H1 (cell line): ENCODE measurements at regions not wholly inside any gene's neighbourhood (a gene's known extent, or its start where the extent isn't known, plus 50 kb on each side); places are given as distances from the start of the nearest gene placed in this dataset.

ENCODE experiments used
- CBX8 ChIP-seq: fragments of 300-800, 300-1000 bp; sonication (generic); IDR thresholded peaks from 2 replicates; pipeline ENCODE4 v1.7.1; 2016; ENCODE audit warnings: low read depth, low read length, borderline replicate concordance
- EP300 ChIP-seq, 2 experiments: IDR thresholded peaks; 1 replicate in 1 of 2; 2 replicates in 1 of 2; pipeline ENCODE4 v1.6.1; 2011 to 2012; ENCODE audit warnings: low read depth in 2 of 2, low read length in 2 of 2, mild to moderate bottlenecking in 2 of 2, borderline replicate concordance in 1 of 2, inconsistent platforms in 1 of 2, moderate library complexity in 1 of 2
- FOSL1 ChIP-seq: IDR thresholded peaks from 2 replicates; pipeline ENCODE4 v1.6.1; 2011; ENCODE audit warnings: mild to moderate bottlenecking, low read depth, low read length, moderate library complexity; ENCODE audit not compliant: insufficient read depth
- GABPA ChIP-seq: IDR thresholded peaks from 2 replicates; pipeline ENCODE4 v1.6.1; 2011; ENCODE audit warnings: mild to moderate bottlenecking, low read length, moderate library complexity, borderline replicate concordance; ENCODE audit not compliant: insufficient read depth
- JUND ChIP-seq: IDR thresholded peaks from 2 replicates; pipeline ENCODE4 v1.6.1; 2011; ENCODE audit warnings: mild to moderate bottlenecking, improper control_type of control experiment, low read length
- KDM1A ChIP-seq: fragments of 200-600, 300-600 bp; sonication (generic); IDR thresholded peaks from 2 replicates; pipeline ENCODE4 v1.7.1; 2016; ENCODE audit warnings: mild to moderate bottlenecking, low read length, borderline replicate concordance
- RFX5 ChIP-seq: IDR thresholded peaks from 2 replicates; pipeline ENCODE4 v1.6.1; 2011; ENCODE audit warnings: low read depth, low read length, improper control_type of control experiment, borderline replicate concordance
- SP1 ChIP-seq: IDR thresholded peaks from 2 replicates; pipeline ENCODE4 v1.6.1; 2011; ENCODE audit warnings: low read depth, low read length
- TAF7 ChIP-seq: optimal IDR thresholded peaks from 2 replicates; pipeline ENCODE3; 2011; ENCODE audit warnings: low read depth, mild to moderate bottlenecking, inconsistent platforms, low read length, moderate library complexity, borderline replicate concordance
- TF ChIP-seq, protein P1 (sequence below), 3 experiments: IDR thresholded peaks; 1 replicate in 2 of 3; 2 replicates in 1 of 3; pipeline versions ENCODE4 v1.5.1 to v1.6.1; 2011; ENCODE audit warnings: low read length in 3 of 3, mild to moderate bottlenecking in 3 of 3, inconsistent platforms in 2 of 3, low read depth in 1 of 3, moderate library complexity in 1 of 3; ENCODE audit not compliant: insufficient read depth in 1 of 3; ENCODE audit errors: control extremely low read depth in 1 of 3
- TF ChIP-seq, protein P2 (sequence below): IDR thresholded peaks from 2 replicates; pipeline ENCODE4 v1.6.1; 2012; ENCODE audit warnings: low read length, inconsistent platforms

DNA sequence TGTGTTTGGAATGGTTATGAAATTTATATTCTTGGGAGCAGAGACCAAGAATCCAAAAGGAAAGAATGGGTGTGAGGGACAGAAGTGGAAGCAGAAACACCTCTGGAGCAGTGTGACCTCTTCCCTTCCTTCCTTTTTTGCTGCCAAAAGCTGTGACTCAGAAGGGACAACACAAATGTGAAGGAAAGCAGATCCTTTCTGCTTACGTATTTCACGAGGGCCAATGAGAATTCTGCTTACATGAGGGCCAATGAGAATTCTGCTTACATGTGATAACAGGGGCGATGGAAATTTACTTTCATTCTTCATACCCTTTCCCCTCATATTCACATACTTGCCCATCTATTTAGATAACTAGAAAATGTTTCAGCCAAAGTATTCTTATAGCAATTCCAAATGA lies 404.6 kb downstream of the PRDM5 start:
- TF ChIP-seq SP1 (peak; percentile 67), CBX8 (no peak), FOSL1 (no peak), TAF7 (no peak), GABPA (no peak), JUND (no peak), EP300 (IDR thresholded peaks at IDR 0.05; ENCODE audit: borderline replicate concordance in 1 of 2, low read depth in 2 of 2, low read length in 2 of 2) (no peak), KDM1A (no peak), RFX5 (no peak)
- TF ChIP-seq, protein P1, sequence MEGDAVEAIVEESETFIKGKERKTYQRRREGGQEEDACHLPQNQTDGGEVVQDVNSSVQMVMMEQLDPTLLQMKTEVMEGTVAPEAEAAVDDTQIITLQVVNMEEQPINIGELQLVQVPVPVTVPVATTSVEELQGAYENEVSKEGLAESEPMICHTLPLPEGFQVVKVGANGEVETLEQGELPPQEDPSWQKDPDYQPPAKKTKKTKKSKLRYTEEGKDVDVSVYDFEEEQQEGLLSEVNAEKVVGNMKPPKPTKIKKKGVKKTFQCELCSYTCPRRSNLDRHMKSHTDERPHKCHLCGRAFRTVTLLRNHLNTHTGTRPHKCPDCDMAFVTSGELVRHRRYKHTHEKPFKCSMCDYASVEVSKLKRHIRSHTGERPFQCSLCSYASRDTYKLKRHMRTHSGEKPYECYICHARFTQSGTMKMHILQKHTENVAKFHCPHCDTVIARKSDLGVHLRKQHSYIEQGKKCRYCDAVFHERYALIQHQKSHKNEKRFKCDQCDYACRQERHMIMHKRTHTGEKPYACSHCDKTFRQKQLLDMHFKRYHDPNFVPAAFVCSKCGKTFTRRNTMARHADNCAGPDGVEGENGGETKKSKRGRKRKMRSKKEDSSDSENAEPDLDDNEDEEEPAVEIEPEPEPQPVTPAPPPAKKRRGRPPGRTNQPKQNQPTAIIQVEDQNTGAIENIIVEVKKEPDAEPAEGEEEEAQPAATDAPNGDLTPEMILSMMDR (IDR thresholded peaks at IDR 0.05; ENCODE audit: control extremely low read depth in 1 of 3, insufficient read depth in 1 of 3, low read depth in 1 of 3, low read length in 3 of 3) = no peak
- TF ChIP-seq, protein P2, sequence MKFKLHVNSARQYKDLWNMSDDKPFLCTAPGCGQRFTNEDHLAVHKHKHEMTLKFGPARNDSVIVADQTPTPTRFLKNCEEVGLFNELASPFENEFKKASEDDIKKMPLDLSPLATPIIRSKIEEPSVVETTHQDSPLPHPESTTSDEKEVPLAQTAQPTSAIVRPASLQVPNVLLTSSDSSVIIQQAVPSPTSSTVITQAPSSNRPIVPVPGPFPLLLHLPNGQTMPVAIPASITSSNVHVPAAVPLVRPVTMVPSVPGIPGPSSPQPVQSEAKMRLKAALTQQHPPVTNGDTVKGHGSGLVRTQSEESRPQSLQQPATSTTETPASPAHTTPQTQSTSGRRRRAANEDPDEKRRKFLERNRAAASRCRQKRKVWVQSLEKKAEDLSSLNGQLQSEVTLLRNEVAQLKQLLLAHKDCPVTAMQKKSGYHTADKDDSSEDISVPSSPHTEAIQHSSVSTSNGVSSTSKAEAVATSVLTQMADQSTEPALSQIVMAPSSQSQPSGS = no peak
